GM21526 (cell line): ENCODE measurements at regions not wholly inside any gene's neighbourhood (a gene's known extent, or its start where the extent isn't known, plus 50 kb on each side); places are given as distances from the start of the nearest gene placed in this dataset.
"Not testable (repeated sequence)": the region's sequence is repeated elsewhere in the genome, so short reads cannot be mapped to it uniquely, and the experiment has no call there.

Source experiments
- ATAC-seq: cut with Tn5 transposase; IDR thresholded peaks from one replicate; pipeline ENCODE4 v1.9.1; 2021; ENCODE audit warnings: moderate library complexity; ENCODE audit not compliant: unreplicated experiment, low FRiP score

DNA sequence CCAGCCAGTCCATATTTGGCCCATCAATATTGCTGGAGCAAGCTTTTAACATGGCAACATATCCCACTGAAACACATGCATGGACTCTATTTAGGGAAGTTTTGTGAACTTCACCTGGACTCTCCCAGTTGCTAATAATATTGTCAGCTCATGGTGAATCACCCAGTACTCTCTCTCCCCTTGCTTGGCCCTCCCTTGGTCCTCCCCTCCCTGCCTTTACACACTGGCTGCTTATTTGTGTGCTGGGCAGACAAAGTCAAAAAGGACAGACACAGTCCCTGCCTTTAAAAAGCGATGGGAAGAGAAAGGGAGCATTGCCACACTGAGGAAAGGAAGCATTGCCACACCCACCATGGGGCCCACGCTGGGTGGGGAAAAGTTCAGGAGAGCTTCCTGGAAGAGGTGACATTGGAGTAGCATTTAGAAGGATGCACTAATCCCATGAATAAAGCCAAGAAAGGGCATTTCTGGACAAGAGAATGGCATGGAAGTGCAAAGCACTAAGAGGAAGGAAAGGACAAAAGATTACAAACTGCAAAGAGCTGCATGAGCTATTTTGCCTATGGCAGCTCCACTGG, 143.4 kb upstream of the EXOC2 start:
- ATAC-seq = no peak

DNA sequence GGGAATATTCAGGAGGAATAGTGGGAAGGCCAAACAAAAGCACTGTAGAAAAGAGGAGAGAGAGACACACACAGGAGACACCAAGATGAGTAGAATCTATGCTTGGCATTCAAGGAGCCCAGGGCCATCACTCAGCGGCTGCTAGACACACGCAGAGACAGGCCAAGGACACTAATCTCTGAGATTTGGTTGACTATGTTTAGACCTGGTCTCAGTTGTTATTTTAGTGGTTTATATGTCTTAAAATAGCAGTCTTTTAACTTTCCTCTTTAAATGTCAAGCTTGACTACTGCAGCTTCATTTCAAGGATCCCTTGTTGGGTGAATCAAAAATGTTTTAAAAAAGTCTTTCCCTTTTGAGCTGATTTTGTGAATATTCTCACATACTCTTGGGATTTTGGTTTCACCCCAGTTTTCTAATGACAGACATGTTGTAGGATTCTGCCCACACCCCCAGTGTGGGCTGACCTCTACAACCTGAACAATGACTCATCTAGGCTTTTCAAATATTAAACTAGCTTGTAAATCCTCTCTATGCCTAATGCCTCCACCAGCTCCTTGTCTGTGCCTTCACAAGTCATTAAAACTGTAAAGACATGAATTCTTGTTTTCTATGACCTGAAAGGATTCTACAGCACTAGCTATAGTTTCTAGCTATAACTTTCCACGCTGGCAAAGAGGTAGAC, 142.7 kb upstream of the EXOC2 start:
- ATAC-seq = no peak

DNA sequence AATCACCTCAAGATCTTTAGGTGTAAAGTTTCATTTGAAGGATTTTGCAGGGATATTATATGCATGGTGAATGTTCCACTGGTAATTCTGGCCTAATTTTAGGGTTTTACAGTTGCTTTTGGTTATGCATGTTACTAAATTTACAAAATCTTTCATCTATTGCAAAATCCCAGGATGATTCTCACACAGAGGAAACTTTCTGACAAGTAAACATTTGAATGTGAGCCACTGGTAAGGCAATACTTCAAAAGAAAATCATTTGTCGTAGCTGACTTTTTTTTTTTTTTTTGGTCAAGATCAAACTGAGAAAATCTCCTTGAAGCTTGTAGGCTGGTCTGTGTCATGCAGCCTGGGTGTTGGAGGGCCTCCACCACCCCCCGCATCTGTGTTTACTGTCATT, 141.9 kb upstream of the EXOC2 start:
- no peak for ATAC-seq

DNA sequence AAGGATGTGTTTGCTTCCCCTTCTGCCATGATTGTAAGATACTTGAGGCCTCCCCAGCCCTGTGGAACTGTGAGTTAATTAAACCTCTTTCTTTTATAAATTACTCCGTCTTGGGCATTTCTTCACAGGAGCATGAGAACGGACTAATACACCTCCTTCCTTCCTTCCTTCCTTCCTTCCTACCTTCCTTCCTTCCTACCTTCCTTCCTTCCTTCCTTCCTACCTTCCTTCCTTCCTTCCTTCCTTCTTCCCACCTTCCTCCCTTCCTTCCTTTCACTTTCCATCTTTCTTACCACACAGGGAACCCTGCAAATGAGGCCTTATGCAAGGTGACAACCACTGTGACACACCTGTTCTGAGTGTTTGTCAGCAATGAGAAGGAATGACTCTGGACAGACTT, 141.3 kb upstream of the EXOC2 start:
- no peak for ATAC-seq

DNA sequence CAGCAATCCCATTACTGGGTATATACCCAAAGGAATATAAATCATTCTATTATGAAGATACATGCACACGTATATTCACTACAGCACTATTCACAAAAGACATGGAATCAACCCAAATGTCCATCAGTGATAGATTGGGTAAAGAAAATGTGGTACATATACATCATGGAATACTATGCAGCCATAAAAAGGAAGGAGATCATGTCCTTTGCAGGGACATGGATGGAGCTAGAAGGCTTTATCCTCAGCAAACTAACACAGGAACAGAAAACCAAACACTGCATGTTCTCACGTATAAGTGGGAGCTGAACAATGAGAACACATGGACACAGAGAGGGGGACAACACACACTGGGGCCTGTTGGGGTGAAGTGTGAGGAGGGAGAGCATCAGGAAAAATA, 139.9 kb upstream of the EXOC2 start:
- not testable (repeated sequence) for ATAC-seq

DNA sequence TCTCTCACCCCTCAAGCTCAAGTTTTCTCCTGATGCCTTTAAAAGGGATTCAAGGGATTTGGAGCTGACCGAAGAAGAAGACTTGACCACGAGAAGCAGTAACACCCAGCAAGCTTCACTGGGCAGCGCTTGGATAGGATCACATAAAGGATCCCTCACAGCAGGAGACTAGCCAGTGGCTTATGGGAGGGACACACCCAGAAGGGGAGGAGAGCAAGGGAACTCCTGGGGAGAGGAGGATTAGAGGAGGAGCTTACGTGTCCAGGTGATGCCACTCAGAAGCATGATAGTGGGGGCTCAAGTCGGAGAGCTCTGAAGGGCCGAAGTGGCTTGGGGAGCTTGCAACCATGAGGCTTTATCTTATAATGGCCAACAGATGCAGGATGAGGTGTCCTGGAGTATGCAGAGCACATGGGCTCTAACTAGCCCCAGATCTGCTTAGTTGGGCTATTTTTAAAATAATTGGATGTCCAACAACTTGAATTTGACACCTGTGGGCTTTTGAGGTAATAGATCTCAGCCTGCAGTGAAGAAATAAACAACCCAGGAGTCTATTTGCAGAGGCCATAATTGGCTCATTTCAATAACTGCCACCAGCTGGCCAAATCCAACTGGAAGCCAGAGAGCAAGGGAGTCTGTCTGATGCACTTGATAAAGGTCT, 137.9 kb upstream of the EXOC2 start:
- no peak for ATAC-seq

DNA sequence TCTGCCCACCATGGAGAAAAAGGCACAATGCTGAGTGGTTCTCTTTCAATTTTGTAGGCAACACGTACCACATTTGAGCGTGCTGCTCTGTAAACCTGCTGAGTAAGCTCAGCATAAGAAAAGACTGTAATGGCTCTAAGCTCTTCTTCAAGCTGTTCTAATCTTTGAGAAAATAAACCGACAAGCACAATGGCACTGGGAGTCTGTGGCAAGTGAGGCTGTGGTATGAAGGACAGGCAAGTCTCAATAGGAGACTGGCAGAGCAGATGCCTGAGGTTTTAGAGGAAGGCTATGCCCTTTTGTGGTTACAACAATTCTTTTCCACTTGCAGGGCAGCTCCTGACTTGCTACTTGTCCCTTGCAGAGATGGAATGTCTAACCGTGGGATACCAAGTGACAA, 136.7 kb upstream of the EXOC2 start:
- ATAC-seq = no peak

DNA sequence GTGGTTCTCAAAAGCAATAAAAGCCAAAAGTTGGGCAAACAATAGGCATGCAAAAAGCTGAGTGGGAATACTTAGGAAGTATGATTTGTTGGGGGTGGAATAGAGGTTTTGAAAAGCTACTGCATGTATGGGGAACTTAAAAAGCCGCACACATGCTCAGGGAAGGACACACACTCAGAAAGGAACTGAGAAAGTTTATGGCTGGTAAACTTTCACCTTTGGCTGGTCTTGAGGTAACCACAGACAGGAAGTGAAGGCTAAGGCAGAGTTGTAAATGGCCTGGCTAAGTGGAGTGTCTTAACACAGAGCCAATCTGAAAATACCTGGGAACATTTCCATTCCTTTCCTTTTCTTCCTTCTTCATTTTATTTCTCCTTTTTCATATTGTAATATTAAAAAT, 134.5 kb upstream of the EXOC2 start:
- ATAC-seq = no peak

DNA sequence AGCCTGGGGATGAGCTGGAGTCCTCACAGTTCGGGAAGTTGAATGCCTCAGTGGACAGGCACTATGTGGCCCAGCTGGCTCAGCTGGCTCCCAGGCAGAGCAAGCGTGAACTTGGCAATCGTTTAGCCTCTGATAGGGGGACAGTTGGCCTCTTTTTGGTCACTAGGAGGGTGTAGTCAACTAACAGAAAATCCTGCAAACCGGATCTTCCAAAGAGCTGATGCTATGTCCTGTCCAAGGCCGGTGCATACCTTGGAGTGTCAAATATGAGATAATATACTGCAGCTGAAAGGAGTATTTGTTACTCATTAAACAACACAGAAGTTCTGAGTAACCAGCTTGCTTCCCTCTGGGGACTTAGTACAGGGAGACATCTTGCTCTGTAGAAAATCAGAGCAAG, 126.2 kb upstream of the EXOC2 start:
- no peak for ATAC-seq

DNA sequence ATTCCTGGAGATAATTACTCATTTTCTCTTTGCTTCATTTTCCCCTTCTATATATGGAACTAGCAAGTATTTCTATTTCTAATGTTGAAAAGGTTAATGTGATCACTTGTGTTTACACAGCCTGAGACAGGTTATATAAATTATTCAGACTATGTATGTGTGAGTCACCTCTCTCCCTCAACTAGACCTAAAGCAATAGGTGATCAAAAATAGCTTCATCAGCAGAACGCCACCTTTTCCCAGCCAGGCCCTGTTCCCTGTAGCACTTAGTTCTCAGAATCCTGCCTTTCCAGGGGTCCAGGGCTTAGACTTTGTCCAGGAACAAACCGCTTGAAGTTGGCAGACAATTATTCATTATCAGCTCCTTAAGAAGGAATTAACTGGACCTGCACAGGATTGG, 125.3 kb upstream of the EXOC2 start:
- ATAC-seq = no peak

DNA sequence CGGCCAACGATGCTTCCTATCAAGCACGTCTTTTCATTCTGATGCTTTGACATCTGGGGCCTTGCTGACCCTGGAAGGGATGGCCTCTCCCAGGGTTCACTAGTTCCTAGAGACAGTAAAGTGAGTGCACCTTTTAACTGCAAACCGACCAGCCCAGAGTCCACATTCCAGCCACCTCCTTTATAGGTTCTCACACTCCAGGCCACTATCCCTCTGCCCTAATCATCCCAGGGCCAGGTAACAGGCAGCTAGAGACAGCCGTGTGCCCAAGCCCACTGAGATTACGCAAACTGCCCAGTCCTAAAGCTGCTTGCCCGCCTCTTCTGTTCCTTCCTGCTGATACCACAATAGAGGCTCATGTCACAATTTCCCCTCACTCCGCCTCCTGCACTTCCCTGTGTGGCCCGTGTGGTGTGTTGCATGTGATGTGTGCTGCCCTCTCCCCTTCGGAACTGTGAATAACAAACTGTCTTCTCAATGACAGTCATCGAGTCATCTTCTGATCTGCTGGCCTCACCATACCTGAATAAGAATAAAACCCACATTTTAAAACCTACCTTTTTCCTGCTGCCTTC, 123.7 kb upstream of the EXOC2 start:
- no peak for ATAC-seq

DNA sequence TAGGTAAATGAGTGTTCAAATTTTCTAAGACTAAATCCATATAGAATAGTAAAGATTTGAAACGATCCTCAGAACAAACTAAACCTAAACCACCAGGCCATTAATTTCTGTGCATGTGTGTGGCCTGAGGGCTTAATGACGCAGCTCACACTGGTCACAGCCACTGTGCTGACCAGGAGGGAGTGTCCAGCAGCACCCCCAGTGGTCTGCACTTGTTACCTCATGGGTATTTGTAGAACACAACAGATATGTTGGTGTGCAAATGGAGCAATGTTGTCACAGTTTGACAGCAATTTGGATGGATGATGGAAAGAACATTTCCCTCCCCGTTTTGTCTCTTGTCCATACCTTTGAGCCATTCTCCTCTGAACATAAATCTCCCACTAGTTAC, 122.4 kb upstream of the EXOC2 start:
- no peak for ATAC-seq

DNA sequence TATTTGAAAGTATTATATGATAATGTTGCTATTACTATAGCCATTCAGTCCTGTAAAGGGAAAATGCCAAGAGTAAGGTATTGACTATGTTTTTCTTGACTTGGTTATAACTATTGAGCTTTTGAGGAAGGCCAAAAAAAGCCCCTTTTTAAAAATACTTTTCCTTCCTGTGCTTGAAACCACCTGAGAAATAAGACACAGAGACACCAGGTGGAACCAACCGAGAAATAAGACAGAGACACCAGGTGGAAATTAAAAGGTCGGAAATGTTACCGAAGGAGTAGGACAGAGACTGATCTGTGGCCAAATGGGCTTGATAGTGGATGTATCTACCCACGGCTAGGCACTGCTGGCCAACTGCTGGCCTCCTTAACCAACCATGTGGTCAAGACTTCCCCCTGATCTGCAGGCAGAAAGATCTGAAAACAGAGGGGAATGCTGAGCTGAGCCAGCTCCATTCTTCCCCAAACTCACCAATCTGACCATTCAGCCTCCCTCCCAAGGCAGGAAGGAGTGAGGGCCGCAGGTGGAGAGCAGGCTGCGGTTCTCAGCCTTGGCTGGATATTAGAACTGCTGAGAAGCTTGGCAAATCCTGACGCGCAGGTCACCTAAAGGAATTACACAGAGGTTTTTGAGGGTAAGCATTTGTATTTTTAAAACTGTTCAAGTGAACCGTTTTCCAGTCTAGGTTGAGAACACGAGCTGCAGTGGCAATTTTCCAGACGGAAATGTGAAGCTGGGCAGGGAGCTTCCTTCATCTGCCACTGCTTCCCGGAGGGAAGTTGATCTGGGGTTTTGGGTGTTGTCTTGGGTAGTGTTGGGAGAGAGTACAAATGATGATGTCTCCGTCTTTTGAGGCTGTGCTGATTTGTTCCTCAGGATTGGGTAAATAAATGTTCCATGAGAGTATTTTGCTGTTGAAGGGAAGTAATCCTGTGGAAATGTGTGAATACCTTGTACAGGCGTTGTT, 121.7 kb upstream of the EXOC2 start:
- no peak for ATAC-seq

DNA sequence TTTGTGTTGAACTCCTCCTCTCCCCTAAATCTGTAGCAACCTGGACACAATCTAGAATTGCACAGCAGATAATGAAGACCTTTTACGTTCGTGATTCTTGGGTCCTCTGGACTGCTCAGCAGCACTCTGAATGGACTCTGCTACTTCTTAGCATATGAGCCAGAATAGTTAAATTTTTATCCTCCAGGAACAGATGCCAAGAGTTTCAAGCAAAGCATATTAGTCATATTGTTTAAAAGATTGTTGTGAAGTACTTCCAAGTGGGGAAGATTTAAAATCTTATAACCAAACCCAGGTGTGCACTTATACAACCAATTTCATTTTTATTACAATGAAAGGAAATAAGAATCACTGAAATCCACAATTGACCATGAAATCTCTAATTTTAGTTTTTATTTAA, 118.9 kb upstream of the EXOC2 start:
- no peak for ATAC-seq

DNA sequence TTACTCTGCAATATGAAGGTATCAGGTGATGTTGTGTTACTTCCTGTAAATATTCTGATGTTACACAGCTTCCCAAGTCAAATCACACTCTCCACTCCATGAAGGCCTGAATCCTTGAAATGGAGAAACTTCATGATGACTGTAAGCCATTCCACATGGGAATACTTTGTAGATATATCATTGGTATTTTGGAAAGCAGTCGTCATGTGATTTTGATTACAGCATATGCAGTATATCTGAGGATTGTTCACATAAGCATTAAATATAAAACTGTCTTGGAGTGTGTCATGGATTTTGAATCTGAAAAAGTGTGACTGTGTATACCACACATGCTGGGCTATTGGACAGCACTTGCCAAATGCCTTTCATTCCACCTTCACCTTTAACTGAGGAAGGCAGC, 118.3 kb upstream of the EXOC2 start:
- no peak for ATAC-seq

DNA sequence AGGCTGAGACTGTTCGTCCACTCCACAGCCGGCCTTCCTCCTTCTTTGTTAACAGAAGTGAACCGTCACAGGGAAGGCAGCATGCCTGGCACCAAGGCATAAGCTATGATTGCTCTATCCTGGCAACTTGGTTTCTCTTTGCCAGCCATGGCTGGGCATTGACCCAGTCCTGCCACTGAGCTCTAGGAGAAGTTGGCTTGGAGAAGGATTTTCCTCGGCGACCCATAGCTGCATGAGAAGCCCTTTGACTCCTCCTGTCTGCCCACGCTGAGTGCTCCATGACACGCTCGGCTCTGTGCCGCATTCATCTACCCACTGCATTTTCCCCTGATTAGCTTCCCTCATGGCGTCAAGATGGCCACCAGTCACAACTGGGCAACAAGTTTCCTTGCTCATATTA, 111.8 kb upstream of the EXOC2 start:
- ATAC-seq = no peak

DNA sequence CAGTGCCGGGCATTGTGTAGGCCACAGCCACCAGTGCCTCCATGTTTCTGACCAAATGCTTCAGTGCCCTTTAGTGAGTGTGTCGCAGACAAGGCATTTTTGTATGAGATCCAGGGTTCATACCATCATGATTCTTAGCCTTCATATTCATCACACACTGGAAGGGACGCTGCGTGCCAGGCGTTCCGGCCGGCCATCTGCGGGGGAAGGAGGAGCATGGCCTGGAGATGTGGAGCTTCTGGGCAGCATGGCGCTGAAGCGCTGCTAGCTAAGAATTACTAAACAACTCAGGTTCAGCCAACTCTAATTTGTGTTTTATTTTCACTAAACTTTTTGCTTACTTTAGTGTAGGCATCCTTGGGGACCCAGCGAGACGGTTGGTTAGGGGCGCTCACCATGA, 111.4 kb upstream of the EXOC2 start:
- ATAC-seq = no peak

DNA sequence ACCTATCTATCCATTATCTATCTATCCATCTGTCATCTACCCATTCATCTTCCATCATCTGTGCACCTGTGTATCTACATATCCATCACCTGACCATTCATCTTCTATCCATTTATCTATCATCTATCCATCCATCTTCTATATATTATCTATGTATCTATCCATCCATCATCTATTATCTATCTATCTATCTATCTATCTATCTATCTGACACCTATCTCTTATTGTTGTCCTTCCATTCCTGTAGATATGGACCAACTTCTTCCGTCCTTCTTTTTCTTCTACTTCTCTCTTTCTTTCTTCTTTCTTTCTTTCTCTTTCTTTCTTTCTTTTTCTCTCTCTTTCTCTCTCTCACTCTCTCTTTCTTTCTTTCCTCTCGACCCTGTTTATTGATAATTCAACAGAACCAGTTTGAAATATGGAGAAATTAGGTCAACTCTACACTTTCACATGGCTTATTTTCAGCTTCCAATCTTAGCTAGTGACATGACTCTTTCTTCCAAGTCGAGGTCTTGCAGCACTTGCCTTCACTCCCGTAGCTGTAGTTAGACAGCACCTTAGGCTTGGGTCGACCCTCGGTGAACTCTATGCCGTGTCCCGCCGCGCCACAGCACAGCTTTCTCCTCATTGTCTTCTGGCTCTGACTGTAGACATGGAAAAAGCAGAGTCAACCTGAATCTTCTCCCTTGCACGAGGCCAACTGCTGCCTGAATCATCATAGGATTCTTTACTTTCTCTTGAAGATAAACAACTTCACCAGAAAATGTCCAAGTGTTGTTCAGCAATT, 110.4 kb upstream of the EXOC2 start:
- no peak for ATAC-seq

DNA sequence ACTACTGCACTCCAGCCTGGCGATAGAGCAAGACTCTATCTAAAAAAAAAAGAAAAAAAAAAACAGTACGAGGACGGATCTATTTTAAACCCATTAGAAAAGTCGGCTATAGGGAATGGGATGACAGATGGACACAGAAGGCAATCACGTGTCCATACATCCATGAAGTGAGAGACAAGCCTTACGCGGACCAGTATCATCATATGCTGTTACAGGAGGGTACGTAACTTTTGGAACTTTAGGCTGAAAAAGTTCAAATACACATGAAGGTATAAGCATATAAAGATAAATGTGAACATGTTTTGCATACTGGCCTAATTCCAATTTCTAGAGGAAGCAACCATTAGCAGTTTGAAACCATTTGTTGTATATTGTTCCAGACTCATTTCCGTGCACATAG, 109.8 kb upstream of the EXOC2 start:
- ATAC-seq = no peak

DNA sequence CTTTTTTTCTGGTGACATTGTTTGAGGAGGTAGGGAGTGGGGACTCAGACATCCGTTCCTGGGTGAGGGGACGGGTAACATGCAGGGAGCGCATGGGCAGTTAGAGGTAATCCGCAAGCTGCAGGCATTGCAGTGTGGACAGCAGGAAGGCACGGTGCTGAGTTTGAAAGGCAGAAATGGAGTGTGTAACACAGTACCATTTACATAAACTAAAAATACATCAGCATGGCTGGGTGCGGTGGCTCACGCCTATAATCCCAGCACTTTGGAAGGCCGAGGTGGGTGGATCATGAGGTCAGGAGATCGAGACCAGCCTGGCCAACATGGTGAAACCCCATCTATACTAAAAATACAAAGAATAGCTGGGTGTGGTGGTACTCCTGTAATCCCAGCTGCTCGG, 109.3 kb upstream of the EXOC2 start:
- not testable (repeated sequence) for ATAC-seq
